ENCODE measurements at regions not wholly inside any gene's neighbourhood (a gene's known extent, or its start where the extent isn't known, plus 50 kb on each side); places are given as distances from the start of the nearest gene placed in this dataset.

DNA sequence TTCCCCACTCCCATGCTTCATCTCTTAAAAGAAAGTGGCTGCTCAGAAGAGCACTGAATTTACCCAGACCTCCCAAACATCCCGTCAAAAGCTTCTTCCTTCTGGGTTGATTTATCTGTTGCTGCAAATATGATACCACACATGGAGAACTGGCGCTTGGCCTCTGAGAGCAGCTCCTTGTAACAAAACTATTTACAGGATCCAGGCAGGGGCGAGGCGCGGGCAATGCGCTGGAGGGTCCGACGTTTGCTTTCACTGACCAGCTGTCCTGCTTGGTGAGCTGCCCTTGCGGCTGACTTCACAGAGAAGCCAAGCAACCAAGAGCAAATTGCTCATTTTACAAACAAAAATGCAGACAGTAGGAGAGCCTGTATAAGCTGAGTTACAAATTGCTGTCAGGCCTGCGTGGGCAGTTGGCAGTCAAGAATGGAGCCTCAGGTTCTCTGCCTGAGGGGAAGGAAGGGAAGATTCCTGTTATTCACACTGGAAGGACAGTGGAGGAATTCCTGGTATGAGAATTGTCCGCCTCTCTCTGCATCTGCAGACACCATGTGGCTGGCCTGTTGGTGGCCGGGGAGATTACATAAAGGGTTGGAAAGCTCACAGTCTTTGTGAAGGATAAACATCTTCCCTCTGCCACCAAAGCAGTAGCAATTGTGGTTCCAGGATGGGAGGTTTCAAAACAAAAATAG lies 192.2 kb upstream of the LEF1 start:
- Mint-ChIP-seq H3K4me3 (no peak overlapping the region), H3K27ac (no peak overlapping the region), H3K27me3 (peaks cover 21% of the 10 kb centered on the region), H3K4me1 (no peaks in the 10 kb centered on the region), H3K9me3 (ENCODE audit: insufficient read depth) (no peaks in the 10 kb centered on the region)
- Histone ChIP-seq H3K4me3 (ENCODE audit: control extremely low read depth in 1 of 5, extremely low read depth in 1 of 5, insufficient read depth in 1 of 5, low read depth in 2 of 5, low read length in 4 of 5) (no peak overlapping the region), H3K27ac (ENCODE audit: low read length in 2 of 2) (no peak overlapping the region), H3K36me3 (replicated peaks in 1 of 2; ENCODE audit: control extremely low read depth in 1 of 2, control insufficient read depth in 1 of 2, extremely low read depth in 1 of 2, insufficient read depth in 2 of 2, low read length in 1 of 2) (no peaks in the 10 kb centered on the region), H2AFZ (ENCODE audit: insufficient read depth, low read depth, low read length, poor library complexity, severe bottlenecking) (no peak overlapping the region), H4K20me1 (ENCODE audit: control insufficient read depth, insufficient read depth, low read length, poor library complexity, severe bottlenecking) (no peaks in the 10 kb centered on the region), H3K4me2 (replicated peaks; ENCODE audit: low read depth, low read length, poor library complexity, severe bottlenecking) (no peak overlapping the region), H3K4me1 (ENCODE audit: control insufficient read depth in 2 of 2, insufficient read depth in 2 of 2, low read length in 2 of 2) (no peaks in the 10 kb centered on the region), H3K27me3 (replicated peaks in 1 of 4; ENCODE audit: control extremely low read depth in 1 of 4, control insufficient read depth in 3 of 4, insufficient read depth in 4 of 4, low read length in 3 of 4) (peaks cover 0 to 5% (median 1%) of the 10 kb centered on the region in 4 experiments), H3K9ac (ENCODE audit: low read length) (no peak overlapping the region), H3K9me3 (ENCODE audit: control extremely low read depth in 1 of 3, control insufficient read depth in 2 of 3, insufficient read depth in 1 of 3, low read length in 2 of 3) (no peaks in the 10 kb centered on the region), H3K79me2 (ENCODE audit: control insufficient read depth, insufficient read depth, low read length) (no peaks in the 10 kb centered on the region)
- DNase-seq (no peak), ATAC-seq (ENCODE audit: low read depth) (no peak)
- POLR2A ChIA-PET: no interaction called here
- TF ChIP-seq, protein P1, sequence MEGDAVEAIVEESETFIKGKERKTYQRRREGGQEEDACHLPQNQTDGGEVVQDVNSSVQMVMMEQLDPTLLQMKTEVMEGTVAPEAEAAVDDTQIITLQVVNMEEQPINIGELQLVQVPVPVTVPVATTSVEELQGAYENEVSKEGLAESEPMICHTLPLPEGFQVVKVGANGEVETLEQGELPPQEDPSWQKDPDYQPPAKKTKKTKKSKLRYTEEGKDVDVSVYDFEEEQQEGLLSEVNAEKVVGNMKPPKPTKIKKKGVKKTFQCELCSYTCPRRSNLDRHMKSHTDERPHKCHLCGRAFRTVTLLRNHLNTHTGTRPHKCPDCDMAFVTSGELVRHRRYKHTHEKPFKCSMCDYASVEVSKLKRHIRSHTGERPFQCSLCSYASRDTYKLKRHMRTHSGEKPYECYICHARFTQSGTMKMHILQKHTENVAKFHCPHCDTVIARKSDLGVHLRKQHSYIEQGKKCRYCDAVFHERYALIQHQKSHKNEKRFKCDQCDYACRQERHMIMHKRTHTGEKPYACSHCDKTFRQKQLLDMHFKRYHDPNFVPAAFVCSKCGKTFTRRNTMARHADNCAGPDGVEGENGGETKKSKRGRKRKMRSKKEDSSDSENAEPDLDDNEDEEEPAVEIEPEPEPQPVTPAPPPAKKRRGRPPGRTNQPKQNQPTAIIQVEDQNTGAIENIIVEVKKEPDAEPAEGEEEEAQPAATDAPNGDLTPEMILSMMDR (IDR thresholded peaks at IDR 0.05): no peak
- no peak for TF ChIP-seq EZH2 (IDR thresholded peaks at IDR 0.05; ENCODE audit: borderline replicate concordance, insufficient read depth, low read depth, low read length, poor library complexity, severe bottlenecking)
- CTCF ChIA-PET: interaction anchor here (1.0 kb wide), 1 partner anchor 11 kb away, joined by 3 read pairs; no protein-coding TSS in a partner anchor
- WGBS (ENCODE audit: insufficient coverage): 82% methylated on average over 6 of the region's 12 CpGs
- intact Hi-C loops (cut with micrococcal nuclease): no loop called here

DNA sequence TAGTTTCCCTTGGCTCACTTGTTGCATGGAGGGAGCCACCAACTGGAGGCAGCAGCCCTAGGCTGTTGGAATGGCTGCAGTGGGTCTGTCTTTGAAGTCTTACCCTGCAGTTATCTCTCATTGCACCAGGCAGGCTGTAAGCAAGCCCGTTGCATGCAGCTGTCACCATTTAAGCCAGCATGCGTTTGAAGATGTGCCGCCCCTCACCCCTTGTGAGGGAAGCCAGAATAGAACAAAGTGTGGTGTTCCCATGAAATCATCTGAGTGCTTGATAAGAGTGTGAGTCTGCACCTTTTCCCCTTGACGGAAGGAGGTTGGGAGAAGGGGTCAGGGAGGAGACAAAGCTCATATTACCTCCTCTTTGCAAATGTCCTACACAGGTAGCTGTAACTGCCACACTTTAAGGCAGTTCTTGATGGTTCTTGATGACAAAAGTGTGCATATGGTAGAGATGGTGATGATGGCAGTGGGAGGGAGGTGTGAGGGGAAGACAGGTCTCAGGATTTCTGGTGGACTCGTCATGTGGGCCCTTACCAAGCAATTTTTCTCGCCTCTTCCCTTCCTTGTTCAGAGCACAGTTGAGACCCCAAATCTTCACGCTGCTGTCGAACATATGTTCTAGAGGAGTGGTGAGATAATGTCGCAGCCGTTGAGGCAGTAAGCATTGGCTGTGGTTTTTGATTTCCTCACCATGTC lies 191.4 kb upstream of the LEF1 start:
- ChIA-PET POLR2A (no interaction called here), CTCF (interaction anchor here (1.0 kb wide), 1 partner anchor 10 kb away, joined by 3 read pairs; no protein-coding TSS in a partner anchor)
- DNase-seq (no peak), ATAC-seq (ENCODE audit: low read depth) (no peak)
- Mint-ChIP-seq H3K9me3 (ENCODE audit: insufficient read depth) (no peaks in the 10 kb centered on the region), H3K27me3 (peaks cover 21% of the 10 kb centered on the region), H3K4me3 (no peak overlapping the region), H3K4me1 (no peaks in the 10 kb centered on the region), H3K27ac (no peak overlapping the region)
- Histone ChIP-seq H3K4me2 (replicated peaks; ENCODE audit: low read depth, low read length, poor library complexity, severe bottlenecking) (no peak overlapping the region), H3K9me3 (ENCODE audit: control extremely low read depth in 1 of 3, control insufficient read depth in 2 of 3, insufficient read depth in 1 of 3, low read length in 2 of 3) (no peaks in the 10 kb centered on the region), H3K79me2 (ENCODE audit: control insufficient read depth, insufficient read depth, low read length) (no peaks in the 10 kb centered on the region), H2AFZ (ENCODE audit: insufficient read depth, low read depth, low read length, poor library complexity, severe bottlenecking) (no peak overlapping the region), H3K27ac (ENCODE audit: low read length in 2 of 2) (no peak overlapping the region), H3K4me1 (ENCODE audit: control insufficient read depth in 2 of 2, insufficient read depth in 2 of 2, low read length in 2 of 2) (no peaks in the 10 kb centered on the region), H3K9ac (ENCODE audit: low read length) (no peak overlapping the region), H3K27me3 (replicated peaks in 1 of 4; ENCODE audit: control extremely low read depth in 1 of 4, control insufficient read depth in 3 of 4, insufficient read depth in 4 of 4, low read length in 3 of 4) (peaks cover 0 to 5% (median 1%) of the 10 kb centered on the region in 4 experiments), H4K20me1 (ENCODE audit: control insufficient read depth, insufficient read depth, low read length, poor library complexity, severe bottlenecking) (no peaks in the 10 kb centered on the region), H3K36me3 (replicated peaks in 1 of 2; ENCODE audit: control extremely low read depth in 1 of 2, control insufficient read depth in 1 of 2, extremely low read depth in 1 of 2, insufficient read depth in 2 of 2, low read length in 1 of 2) (no peaks in the 10 kb centered on the region), H3K4me3 (ENCODE audit: control extremely low read depth in 1 of 5, extremely low read depth in 1 of 5, insufficient read depth in 1 of 5, low read depth in 2 of 5, low read length in 4 of 5) (no peak overlapping the region)
- intact Hi-C loops (cut with micrococcal nuclease): no loop called here
- 67% methylated on average over 5 of the region's 10 CpGs for WGBS (ENCODE audit: insufficient coverage)
- TF ChIP-seq EZH2 (IDR thresholded peaks at IDR 0.05; ENCODE audit: borderline replicate concordance, insufficient read depth, low read depth, low read length, poor library complexity, severe bottlenecking): no peak
- TF ChIP-seq, protein P1 (IDR thresholded peaks at IDR 0.05): no peak

All from B cell (primary cell).